BLaER1 (cell line): ENCODE measurements at regions not wholly inside any gene's neighbourhood (a gene's known extent, or its start where the extent isn't known, plus 50 kb on each side); places are given as distances from the start of the nearest gene placed in this dataset.
"Not testable (repeated sequence)": the region's sequence is repeated elsewhere in the genome, so short reads cannot be mapped to it uniquely, and the experiment has no call there.

Experiments used
- H3K27ac ChIP-seq: shearing (Covaris generic); formaldehyde crosslinking; 2 replicates; pipeline ENCODE4 v1.8.1; 2022
- H3K27me3 ChIP-seq: shearing (Covaris generic); formaldehyde crosslinking; 2 replicates; pipeline ENCODE4 v1.8.1; 2022
- H3K36me3 ChIP-seq: shearing (Covaris generic); formaldehyde crosslinking; 2 replicates; pipeline ENCODE4 v1.8.1; 2022
- H3K4me1 ChIP-seq: shearing (Covaris generic); formaldehyde crosslinking; 2 replicates; pipeline ENCODE4 v1.8.1; 2022
- H3K4me2 ChIP-seq: shearing (Covaris generic); formaldehyde crosslinking; 2 replicates; pipeline ENCODE4 v1.8.1; 2022
- H3K4me3 ChIP-seq: shearing (Covaris generic); formaldehyde crosslinking; 2 replicates; pipeline ENCODE4 v1.8.1; 2022
- H3K9ac ChIP-seq: shearing (Covaris generic); formaldehyde crosslinking; 2 replicates; pipeline ENCODE4 v1.8.1; 2022
- H3K9me3 ChIP-seq: shearing (Covaris generic); formaldehyde crosslinking; 2 replicates; pipeline ENCODE4 v1.8.1; 2022
- H4K20me1 ChIP-seq: shearing (Covaris generic); formaldehyde crosslinking; 2 replicates; pipeline ENCODE4 v1.8.1; 2022
- Cebpa-rat ChIP-seq: shearing (Covaris generic); IDR thresholded peaks from 2 replicates; pipeline ENCODE4 v1.8.1; 2022

GRCh38 chr1:117707371-117707770 is 101.5 kb downstream of the TENT5C start:
- Histone ChIP-seq H3K9ac (no peak overlapping the region), H3K27me3 (no peaks in the 10 kb centered on the region), H3K36me3 (no peaks in the 10 kb centered on the region), H3K4me3 (no peak overlapping the region), H3K4me1 (no peaks in the 10 kb centered on the region), H3K4me2 (no peak overlapping the region), H3K27ac (no peak overlapping the region), H3K9me3 (no peaks in the 10 kb centered on the region), H4K20me1 (no peaks in the 10 kb centered on the region)
- TF ChIP-seq Cebpa-rat: no peak

- TF ChIP-seq Cebpa-rat: no peak
- H3K4me3 ChIP-seq: no peak overlapping the region
- H3K4me2 ChIP-seq: no peak overlapping the region
Observed at GRCh38 chr1:117708323-117709248, 102.7 kb downstream of the TENT5C start.

GRCh38 chr1:117709249-117709691 is 103.4 kb downstream of the TENT5C start:
- no peaks in the 10 kb centered on the region for H3K4me1 ChIP-seq
- H3K36me3 ChIP-seq: no peaks in the 10 kb centered on the region
- H3K27me3 ChIP-seq: no peaks in the 10 kb centered on the region
- no peak overlapping the region for H3K4me3 ChIP-seq
- no peak overlapping the region for H3K4me2 ChIP-seq
- H3K9ac ChIP-seq: no peak overlapping the region
- no peaks in the 10 kb centered on the region for H4K20me1 ChIP-seq
- no peaks in the 10 kb centered on the region for H3K9me3 ChIP-seq
- no peak overlapping the region for H3K27ac ChIP-seq
- TF ChIP-seq Cebpa-rat: no peak

More at GRCh38 chr1:117708323-117709248, 102.7 kb downstream of the TENT5C start:
- Histone ChIP-seq H3K4me1 (no peaks in the 10 kb centered on the region), H3K36me3 (no peaks in the 10 kb centered on the region), H3K27me3 (no peaks in the 10 kb centered on the region), H3K27ac (no peak overlapping the region), H4K20me1 (no peaks in the 10 kb centered on the region), H3K9ac (no peak overlapping the region), H3K9me3 (no peaks in the 10 kb centered on the region)

- no peak for TF ChIP-seq Cebpa-rat
- Histone ChIP-seq H3K4me3 (no peak overlapping the region), H3K4me2 (no peak overlapping the region), H3K4me1 (no peaks in the 10 kb centered on the region), H3K27me3 (no peaks in the 10 kb centered on the region), H3K9me3 (peaks cover 3% of the 10 kb centered on the region), H4K20me1 (no peaks in the 10 kb centered on the region), H3K27ac (no peak overlapping the region), H3K36me3 (no peaks in the 10 kb centered on the region), H3K9ac (no peak overlapping the region)
Observed at GRCh38 chr1:117710710-117711109, 104.9 kb downstream of the TENT5C start.

- no peak for TF ChIP-seq Cebpa-rat
- Histone ChIP-seq H3K36me3 (no peaks in the 10 kb centered on the region), H3K27me3 (no peaks in the 10 kb centered on the region), H3K9me3 (peaks cover 23% of the 10 kb centered on the region), H3K4me3 (no peak overlapping the region), H3K9ac (no peak overlapping the region), H3K27ac (no peak overlapping the region), H3K4me2 (no peak overlapping the region), H3K4me1 (no peaks in the 10 kb centered on the region), H4K20me1 (no peaks in the 10 kb centered on the region)
Observed at GRCh38 chr1:117712621-117713020, 106.8 kb downstream of the TENT5C start.

GRCh38 chr1:117714546-117714945 is 108.7 kb downstream of the TENT5C start:
- H3K27me3 ChIP-seq: no peaks in the 10 kb centered on the region
- no peaks in the 10 kb centered on the region for H4K20me1 ChIP-seq
- H3K9me3 ChIP-seq: peaks cover 33% of the 10 kb centered on the region
- H3K36me3 ChIP-seq: no peaks in the 10 kb centered on the region
- no peak overlapping the region for H3K4me3 ChIP-seq
- no peak overlapping the region for H3K4me2 ChIP-seq
- TF ChIP-seq Cebpa-rat: no peak
- no peak overlapping the region for H3K9ac ChIP-seq
- H3K27ac ChIP-seq: no peak overlapping the region
- H3K4me1 ChIP-seq: no peaks in the 10 kb centered on the region

GRCh38 chr1:117716030-117716429 is 110.2 kb downstream of the TENT5C start:
- not testable (repeated sequence) for H3K9ac ChIP-seq, H3K4me2 ChIP-seq, H4K20me1 ChIP-seq, H3K36me3 ChIP-seq, H3K4me1 ChIP-seq, H3K27me3 ChIP-seq, H3K4me3 ChIP-seq, H3K27ac ChIP-seq
- H3K9me3 ChIP-seq: peaks cover 42% of the 10 kb centered on the region

- not testable (repeated sequence) for H3K4me3 ChIP-seq, H3K4me2 ChIP-seq, H3K4me1 ChIP-seq, H3K27me3 ChIP-seq, H4K20me1 ChIP-seq, H3K36me3 ChIP-seq, H3K9ac ChIP-seq, H3K27ac ChIP-seq
- H3K9me3 ChIP-seq: peaks cover 45% of the 10 kb centered on the region
Observed at GRCh38 chr1:117717980-117718379, 112.1 kb downstream of the TENT5C start.

GRCh38 chr1:117718596-117718995 is 112.7 kb downstream of the TENT5C start:
- not testable (repeated sequence) for H3K4me1 ChIP-seq, H3K36me3 ChIP-seq, H3K4me3 ChIP-seq, H3K27ac ChIP-seq, H3K9ac ChIP-seq, H3K4me2 ChIP-seq, H4K20me1 ChIP-seq, H3K27me3 ChIP-seq
- H3K9me3 ChIP-seq: peaks cover 45% of the 10 kb centered on the region

GRCh38 chr1:117719004-117719403 is 113.2 kb downstream of the TENT5C start:
- H3K27me3 ChIP-seq: no peaks in the 10 kb centered on the region
- TF ChIP-seq Cebpa-rat: no peak
- H4K20me1 ChIP-seq: no peaks in the 10 kb centered on the region
- peaks cover 45% of the 10 kb centered on the region for H3K9me3 ChIP-seq
- H3K4me2 ChIP-seq: no peak overlapping the region
- no peaks in the 10 kb centered on the region for H3K36me3 ChIP-seq
- no peak overlapping the region for H3K9ac ChIP-seq
- H3K4me1 ChIP-seq: no peaks in the 10 kb centered on the region
- no peak overlapping the region for H3K27ac ChIP-seq
- no peak overlapping the region for H3K4me3 ChIP-seq
